ENCODE measurements at regions not wholly inside any gene's neighbourhood (a gene's known extent, or its start where the extent isn't known, plus 50 kb on each side); places are given as distances from the start of the nearest gene placed in this dataset.

DNA sequence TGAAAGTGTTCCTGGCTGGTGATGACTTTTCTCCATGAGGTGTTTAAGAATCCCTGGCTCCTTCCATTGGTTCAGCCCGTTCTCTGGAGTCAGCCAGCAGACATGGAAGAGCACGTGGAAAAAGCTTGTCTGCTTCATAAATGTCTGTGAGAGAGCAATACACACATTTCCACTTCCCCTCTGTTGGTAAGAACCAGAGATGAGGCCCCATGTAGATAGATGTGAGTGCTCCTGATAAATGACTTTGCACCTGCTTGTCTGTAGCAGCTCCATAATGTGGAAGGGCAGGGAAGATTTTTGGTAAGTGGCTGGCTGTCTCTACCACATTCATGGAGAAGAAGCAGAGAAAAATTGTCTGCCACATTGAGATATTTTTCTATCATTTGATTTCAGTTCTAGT, 325.8 kb downstream of the LMO7 start:
- TF ChIP-seq GATA3 (IDR thresholded peaks at IDR 0.05; ENCODE audit: low read depth, low read length) = no peak
- no peak for TF ChIP-seq GATA2 (IDR thresholded peaks at IDR 0.05; ENCODE audit: low read depth, low read length)
